H1 (cell line): ENCODE measurements at regions not wholly inside any gene's neighbourhood (a gene's known extent, or its start where the extent isn't known, plus 50 kb on each side); places are given as distances from the start of the nearest gene placed in this dataset.

Experiments used
- CHD7 ChIP-seq: fragments of 300-600 bp; sonication (generic); IDR thresholded peaks from 2 replicates; pipeline ENCODE4 v1.7.1; 2012; ENCODE audit warnings: low read length, moderate library complexity, mild to moderate bottlenecking, inconsistent platforms; ENCODE audit not compliant: insufficient replicate concordance
- POU5F1 ChIP-seq: IDR thresholded peaks from 2 replicates; pipeline ENCODE4 v1.6.1; 2011; ENCODE audit warnings: low read depth, mild to moderate bottlenecking, low read length, moderate library complexity
- RXRA ChIP-seq: IDR thresholded peaks from 2 replicates; pipeline ENCODE4 v1.6.1; 2011; ENCODE audit warnings: low read depth, mild to moderate bottlenecking, low read length, moderate library complexity; ENCODE audit not compliant: insufficient read depth
- SP2 ChIP-seq: IDR thresholded peaks from 2 replicates; pipeline ENCODE4 v1.6.1; 2012; ENCODE audit warnings: mild to moderate bottlenecking, low read length, inconsistent platforms

GRCh38 chr6:112785408-112785807 is 438.3 kb downstream of the RFPL4B start (continued):
- TF ChIP-seq RXRA (no peak), SP2 (no peak), POU5F1 (no peak), CHD7 (no peak)
